ENCODE measurements at regions not wholly inside any gene's neighbourhood (a gene's known extent, or its start where the extent isn't known, plus 50 kb on each side); places are given as distances from the start of the nearest gene placed in this dataset.
"Not testable (repeated sequence)": the region's sequence is repeated elsewhere in the genome, so short reads cannot be mapped to it uniquely, and the experiment has no call there.

DNA sequence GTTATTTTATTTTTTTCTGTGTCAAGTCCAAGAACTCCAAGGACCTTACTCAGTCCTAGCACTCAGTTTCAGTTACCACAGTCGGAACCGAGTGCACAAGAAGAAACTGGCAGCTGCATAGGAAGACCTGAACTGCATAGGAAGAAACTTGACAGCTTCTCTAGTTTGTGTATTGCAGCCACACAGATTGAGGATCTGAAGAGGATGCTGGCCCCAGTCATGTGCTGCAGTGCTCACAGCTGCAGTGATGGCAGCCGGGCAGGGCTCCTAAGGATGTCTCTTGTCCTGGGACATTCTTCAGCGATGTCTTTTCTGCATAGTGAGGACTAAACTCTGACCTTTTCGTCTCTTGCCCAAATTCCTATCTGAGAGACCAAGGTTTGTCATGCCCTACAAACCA lies 261.2 kb downstream of the STIM2 start:
- no peak for DNase-seq

DNA sequence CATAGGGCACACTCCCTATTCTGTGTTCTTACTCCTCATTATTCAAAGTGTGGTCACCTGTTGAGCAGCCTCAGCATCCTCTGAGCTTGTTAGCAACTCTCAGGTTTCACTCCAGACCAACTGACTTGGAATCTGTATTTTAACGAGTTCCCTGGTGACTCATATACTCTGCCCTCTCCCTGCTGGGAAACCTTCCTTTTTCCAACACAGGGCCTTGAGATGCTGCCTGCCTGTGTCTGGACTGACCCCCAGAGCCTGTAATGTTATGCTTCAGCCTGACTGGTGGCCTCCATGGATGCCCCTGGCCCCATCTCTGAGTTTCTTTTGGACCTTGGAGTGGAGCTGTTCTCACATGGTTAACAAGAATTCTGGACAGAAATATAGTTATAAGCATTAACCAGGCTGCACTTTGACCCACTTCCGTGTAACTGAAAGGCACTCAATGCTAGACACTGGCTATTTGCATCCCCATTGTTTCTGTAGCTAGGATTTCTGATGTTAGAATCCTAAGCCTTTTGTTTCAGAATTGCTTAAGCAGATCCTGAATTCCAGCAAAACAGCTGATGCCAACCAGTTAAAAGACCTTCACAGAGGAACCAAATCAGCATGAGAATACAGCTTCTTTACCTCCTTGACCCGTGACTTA lies 262.6 kb downstream of the STIM2 start:
- DNase-seq, result no peak

DNA sequence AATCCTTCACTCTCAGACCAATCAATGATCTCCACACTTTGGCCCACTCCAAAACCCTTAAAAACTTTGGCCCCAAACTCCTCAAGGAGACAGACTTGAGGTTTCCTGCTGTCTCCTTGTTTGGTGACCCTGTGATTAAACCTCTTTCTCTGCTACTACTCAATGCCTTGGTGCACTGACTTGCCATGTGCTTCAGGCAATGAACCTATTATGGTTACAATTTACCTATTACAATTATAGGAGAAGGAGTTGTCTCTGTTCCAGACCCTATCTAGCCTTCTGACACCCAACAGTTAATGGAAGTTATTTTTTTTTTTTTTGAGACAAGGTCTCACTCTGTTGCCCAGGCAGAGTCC lies 263.1 kb downstream of the STIM2 start:
- no peak for DNase-seq

DNA sequence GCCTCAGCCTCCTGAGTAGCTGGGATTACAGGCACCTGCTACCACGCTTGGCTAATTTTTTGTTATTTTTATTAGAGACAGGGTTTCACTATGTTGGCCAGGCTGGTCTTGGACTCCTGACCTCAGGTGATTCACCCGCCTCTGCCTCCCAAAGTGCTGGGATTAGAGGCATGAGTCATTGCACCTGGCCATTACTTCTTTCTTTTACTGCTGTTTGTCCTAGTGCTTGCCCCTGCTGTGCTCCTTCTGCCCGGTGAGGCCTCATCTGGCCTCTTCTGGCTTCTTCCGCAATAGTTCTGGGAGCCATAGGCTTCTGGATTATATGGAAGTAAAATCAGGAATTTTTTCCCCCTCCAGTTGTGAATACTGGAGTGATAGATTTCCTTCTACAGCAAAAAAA lies 266.3 kb downstream of the STIM2 start:
- DNase-seq, result not testable (repeated sequence)

DNA sequence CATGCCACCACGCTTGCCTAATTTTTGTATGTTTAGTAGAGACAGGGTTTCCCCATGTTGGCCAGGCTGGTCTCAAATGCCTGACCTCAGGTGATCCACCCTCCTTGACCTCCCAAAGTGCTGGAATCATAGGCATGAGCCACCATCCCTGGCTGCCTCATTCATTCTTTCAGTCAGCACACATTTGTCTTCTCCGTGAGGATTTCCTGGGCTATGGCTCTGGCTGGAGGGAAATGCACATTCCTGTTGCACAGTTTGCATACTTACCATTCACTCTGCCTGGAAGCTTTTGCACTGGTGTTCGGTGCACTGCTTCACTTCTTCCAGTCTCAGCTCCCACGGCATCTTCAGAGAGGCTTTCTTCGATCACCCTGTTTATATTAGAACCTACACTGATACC lies 267.8 kb downstream of the STIM2 start:
- no peak for DNase-seq

DNA sequence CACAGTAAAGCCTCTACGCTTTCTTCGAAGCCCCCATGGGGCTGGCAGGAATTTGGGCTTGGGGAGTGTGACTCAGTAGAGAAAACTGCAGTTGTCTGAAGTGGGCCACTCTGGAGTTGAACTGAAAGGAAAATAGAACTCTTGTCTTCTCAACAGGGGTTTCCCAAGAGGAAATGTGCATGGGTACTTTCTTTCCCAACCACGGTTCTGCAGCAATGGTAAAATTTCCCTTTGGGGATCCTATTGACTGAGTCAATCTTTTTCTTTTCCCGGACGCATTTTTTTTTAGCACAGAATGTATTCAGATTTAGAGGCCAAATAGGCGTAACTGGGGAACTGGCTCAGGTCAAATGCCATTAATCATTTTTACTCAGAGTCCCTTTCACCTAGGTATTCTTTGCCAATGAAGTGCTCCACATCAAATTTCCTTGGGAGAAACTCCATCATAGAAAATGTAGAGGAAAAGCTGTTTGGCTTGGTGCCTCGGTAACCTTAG lies 269.3 kb downstream of the STIM2 start:
- DNase-seq, result peak; percentile 57

DNA sequence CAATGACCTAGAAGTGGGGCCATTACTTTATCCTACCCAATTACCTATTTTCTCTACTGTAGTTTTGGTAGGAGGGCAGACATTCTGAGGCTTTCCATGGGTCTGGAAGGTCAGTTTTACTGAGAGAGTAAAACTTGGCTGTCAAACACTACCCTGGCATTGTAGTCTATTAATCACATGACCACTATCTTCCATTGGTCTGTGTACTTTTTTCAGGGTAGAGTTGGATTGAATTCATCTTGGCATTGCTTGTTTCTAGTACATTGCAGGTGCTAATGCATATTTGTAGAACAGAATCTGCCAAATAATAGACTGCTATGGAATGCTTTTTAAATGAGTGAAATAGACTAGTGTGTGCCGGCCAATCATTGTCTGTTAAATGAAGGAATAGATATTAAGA lies 271.9 kb downstream of the STIM2 start:
- no peak for DNase-seq

DNA sequence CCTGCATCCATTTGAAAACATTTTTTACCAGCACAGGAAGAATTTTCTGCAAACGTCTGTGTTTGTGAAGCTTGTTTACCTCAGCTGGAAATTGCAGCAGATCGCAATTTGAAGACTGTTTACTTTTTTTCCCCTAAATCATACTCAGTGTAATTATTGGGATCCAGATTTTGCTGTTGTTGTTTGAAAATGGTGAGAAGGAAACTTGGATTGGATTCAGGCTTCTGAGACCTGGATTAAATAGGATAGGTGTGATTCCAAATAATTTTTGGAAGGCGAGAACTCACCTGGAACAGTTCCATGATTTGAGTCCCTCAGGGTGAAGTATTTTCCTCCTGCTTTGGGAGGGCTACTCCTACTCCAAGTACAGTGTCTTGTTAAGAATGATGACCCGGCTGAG lies 279.8 kb downstream of the STIM2 start:
- DNase-seq, result no peak

DNA sequence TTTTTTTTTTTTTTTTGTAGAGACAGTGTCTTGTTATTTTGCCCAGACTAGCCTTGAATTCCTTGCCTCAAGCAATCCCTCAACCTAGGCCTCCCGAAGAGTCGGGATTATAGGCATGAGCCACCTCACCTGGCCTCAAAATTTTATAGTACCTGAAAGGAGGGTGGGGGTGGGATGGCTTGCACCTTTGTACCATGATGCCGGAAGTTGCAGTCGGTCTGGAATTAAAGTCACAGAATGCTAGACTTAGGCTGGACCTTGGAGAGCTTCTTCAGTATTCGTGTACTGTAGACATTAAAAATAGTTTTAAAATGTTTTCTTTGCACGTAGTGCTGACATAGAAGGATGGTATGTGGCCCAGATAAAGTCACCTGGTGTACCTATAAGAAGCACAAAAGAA lies 280.9 kb downstream of the STIM2 start:
- no peak for DNase-seq

DNA sequence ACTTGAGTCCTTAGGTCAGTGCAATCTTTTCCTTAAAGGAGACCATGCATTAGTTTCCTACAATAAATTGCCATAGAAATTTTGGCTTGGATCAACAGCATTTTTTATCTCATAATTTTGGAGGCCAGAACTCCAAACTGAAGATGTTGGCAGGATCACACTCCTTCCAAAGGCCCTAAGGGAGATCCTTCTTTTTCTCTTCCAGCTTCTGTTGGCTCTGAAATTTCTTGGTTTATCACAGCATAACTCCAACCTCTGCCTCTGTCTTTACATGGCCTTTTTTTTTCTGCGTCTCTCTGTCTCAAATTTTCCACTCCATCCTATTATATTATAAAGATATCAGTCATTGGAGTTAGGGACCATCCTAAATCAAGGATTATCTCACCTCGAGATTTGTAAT lies 282.2 kb downstream of the STIM2 start:
- DNase-seq, result peak; percentile 46

DNA sequence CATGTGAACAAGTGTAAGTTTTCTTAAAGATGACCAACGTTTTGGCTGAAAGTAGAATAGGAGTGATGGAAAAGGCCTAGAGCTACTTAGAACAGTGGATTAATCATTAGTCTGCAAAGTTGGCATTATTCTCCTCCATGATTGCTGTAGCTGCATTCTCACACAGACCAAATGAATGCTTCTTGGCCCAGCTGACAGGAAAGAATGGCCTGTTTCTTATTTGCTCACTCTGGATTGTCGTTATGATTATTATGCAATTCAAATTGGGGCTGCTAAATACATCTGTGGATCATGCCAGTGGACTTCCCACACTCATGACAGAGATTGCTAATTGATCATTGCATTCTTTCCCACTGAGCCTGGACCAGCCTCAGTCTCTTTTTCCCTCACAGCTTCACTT lies 285.0 kb downstream of the STIM2 start:
- no peak for DNase-seq

DNA sequence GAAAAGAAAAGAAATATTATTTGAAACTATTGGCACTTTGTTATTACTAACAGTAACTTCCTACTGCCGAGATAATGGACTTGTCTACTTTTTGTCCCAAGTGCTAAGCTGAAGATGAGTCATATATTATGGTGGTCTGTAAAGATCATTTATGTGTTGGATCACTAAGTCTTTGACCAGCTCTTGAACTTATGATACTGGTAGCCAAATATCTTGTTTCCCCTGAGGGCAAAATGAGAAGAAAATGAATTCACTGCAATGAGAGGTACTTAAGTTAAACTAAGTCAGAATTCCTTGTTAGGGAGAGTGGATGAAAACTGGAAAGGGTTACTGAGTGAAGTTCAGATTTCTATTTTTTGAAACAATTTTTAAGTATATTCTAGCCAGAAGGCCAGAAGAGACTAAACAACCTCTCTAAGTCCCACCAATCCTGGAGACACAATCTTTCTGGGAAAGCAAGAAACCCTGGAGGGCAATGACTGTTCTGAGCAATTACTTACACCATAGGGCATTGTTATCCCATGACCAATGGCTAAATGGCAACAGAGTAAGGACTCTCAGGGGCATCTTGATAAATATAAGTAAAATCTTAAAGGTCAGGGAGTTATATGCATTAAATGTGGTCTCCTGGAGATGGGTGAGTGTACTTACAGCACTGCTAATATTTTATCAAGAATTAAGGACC lies 287.7 kb downstream of the STIM2 start:
- peak; percentile 63 for DNase-seq

DNA sequence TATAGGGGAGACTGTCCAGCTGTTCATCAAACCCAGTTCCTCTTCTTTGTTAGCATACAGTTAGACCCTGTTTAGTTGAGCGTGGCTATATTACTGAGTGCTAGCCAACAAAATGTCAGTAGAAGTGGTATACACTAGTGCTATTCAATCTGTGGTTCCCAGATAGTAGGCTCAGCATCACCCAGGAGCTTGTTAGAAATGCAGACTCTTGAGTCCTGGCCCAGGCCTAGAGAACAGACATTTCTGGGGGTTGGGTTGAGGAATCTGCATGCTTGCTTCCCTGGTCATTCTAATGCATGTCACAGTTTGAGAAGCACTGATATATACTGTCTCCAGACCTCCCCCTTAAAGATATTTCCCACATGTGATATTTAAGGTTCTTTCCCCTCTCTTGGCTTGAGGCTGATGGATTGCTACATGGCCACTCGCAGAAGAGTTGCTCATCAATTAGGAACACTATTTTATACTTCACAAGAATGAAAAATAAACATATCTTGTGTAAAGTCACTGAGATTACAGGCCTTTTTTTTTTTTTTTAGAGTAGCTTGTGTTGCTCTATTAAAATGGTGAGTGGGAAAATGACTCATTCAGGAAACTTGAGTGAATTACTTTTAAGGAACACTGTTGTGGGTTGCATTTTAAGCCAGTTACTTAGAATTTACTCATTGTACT lies 289.0 kb downstream of the STIM2 start:
- DNase-seq, result no peak

DNA sequence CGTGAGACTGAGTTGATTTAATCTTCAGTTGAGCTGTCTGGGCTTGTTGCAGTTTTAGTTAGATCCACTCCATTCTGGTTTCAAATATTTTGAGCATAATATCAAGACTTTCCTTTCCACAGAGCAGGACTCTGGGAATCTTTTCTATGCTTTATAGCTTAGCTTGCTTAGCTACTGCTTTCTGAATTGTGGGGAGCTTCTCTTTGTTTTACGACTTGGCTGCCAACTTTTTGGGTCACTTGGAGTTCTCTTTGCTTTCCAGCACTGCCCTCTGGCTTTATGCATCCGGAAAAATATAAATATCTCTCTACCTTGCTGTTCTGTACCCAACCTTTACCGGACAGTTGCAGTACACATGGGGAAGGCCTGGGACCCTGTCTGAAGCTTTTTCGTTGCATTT lies 292.1 kb downstream of the STIM2 start:
- no peak for DNase-seq

DNA sequence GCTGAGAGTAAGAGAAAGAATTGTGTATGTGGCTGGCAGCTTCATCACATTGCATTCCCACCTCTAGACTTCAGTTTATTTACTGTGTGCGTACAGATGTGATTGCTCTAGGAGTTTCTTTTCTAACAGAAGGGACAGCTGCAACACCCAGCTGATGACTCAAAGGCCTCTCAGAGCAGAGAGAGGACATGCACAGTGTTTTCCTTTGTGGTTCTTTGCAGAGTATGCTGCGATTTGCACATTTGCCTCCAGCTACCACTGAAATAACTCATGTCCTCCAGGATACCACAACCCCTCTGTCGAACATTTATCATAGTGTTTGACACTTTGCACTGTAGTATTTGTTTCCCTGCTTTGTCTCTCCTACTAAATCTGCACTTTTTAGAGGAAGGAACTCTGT lies 294.1 kb downstream of the STIM2 start:
- DNase-seq, result peak; percentile 66

DNA sequence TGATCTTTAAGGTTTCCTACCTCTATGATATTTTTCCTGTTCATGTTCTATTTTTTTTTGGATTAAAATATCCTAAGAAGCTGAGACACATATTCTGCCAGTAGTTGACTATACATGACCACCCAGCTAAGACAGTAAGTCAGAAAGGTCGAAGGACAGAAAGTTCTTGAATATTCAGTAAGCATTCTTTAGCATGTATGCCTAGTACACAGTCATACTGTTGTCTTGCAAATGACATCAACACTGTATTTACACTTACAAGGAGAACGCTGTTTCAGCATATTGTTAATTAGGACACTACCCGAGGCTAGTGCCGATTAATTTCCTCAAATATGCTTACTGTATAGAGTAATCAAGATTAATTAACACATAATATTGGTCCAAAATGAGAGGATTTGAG lies 300.6 kb downstream of the STIM2 start:
- DNase-seq, result no peak

DNA sequence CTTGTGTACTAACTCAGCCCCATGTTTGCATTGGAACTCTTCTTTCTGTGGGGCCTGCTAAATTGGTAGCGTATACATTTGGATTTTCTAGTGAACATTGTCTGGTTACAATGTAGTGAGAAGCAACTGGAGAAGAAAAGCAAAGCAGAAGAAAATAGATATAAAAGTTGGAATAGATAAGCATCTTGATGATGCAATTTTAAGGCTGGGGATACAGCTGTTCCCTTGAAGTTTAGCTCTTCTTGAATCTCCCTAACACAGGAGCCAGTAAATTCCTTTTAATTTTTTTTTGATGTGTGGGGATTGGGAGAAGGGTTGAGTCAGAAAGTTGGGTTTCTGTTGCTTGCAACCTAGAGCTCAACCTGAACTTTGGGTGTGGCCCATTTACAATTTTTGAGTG lies 308.1 kb downstream of the STIM2 start:
- DNase-seq, result no peak

DNA sequence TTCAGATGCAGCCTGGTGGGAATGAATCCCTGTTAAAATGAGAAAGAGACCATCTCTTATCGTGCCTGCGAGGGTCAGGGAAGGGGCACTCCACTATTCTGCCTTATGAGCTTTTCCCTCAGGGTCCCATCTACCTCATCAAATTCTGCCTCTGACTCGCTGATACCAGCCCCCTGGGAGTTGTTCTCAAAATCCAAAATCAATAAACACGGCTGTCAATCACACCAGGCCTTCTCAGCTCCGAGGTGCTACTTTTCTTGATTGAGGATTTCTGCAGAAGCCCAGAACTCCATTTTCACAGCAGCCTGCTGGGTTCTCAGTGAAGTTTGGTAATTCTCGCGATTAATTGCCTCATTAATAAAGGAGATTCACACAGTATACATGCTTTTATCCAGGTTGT lies 312.6 kb downstream of the STIM2 start:
- DNase-seq, result no peak

DNA sequence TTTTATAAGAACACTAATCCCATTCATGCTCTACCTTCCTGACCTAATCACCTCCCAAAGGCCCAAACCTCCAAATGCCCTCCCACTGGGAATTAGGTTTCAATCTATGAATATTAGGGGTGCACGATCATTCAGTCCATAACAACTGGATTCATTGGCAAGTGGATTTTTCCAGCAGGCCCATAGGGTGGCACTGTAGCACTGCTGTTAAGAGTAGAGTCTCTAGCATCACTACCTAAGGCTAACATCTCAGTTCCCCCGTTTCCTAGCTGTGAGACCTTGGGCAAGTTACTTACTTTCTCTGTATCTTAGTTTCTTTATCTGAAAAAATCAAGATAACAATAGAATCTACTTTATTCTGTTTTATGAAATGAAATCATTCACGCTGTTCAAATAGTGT lies 315.8 kb downstream of the STIM2 start:
- DNase-seq, result peak; percentile 51

DNA sequence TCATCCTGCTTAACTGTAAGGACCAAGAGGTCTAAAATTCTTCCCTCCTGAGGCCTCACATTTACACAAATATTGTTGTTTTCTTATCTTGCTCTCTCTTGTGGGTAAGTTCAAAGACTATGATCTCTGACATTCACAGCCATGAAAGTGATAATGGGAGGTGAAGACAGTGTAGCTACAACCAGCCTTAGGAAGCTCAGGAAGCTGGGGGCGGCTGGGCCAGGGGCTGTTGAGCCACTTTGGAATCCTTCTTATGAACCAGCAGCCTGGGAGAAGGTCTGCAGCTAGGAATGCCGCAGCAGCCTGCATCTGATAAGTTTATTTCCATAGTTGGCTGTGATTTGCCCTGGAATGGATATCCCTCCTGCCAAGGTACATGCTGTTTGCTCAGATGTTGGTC lies 316.2 kb downstream of the STIM2 start:
- no peak for DNase-seq

DNA sequence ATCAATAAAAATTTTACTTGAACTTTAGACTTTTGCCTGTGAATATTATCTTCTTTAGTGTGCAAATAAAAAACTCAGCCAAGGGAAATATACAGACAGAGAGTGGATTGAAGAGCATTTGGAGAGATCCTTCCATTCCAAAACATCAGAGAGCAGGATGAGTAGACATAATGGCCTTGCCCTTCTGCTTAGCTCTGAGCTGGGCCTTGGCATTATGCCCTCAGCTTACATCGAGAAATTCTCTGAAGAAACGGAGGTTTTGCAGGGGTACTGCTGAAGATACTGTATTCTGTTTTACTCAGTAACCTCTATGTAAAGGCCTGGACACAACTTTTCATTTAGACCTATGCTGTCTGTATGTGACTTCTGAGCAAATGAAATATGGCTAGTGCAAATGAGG lies 317.4 kb downstream of the STIM2 start:
- DNase-seq, result no peak

DNA sequence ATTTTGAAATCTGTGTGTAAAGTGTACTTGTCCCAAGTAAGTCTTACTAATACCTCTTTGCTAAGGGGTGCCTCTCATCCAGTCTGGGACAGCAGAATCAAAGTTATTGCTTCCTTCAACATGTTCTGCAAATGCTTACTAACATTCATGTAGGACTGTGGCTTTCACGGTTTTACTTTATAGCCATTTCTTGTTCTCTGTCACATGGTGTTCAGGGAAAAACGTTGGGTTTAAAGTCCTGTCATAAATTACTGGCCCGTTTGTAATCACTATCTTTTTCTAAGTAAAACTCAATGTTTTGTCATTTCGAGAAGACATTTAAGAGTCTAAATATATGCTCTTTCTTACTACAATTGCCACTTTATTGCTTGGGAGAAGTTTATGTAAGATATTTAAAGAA lies 321.1 kb downstream of the STIM2 start:
- no peak for DNase-seq

DNA sequence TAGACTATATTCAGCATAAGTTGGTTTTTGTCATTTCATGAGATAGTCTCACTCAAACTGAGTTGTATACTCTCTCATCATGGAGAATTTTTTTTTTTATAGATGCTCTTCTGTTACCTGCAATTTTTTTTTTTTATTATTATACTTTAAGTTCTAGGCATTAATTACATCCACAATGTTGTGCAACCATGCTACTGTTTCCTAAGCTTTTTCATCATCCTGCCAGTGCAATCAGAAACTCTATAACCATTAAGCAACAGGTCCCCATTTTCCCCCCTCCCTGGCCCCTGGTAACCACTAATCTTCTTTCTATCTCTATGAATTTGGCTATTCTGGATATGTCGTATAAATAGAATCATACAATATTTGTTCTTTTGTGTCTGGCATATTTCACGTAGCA lies 321.6 kb downstream of the STIM2 start:
- no peak for DNase-seq
